ENCODE measurements at regions not wholly inside any gene's neighbourhood (a gene's known extent, or its start where the extent isn't known, plus 50 kb on each side); places are given as distances from the start of the nearest gene placed in this dataset.

GRCh38 chr21:41674402-41674801 is 92.5 kb downstream of the RIPK4 start:
- no peaks in the 10 kb centered on the region for H3K27me3 Mint-ChIP-seq (ENCODE audit: unreplicated experiment)
- H3K4me3 Mint-ChIP-seq (ENCODE audit: unreplicated experiment), result no peak overlapping the region
- TF ChIP-seq CTCF (IDR thresholded peaks at IDR 0.05), result no peak
- no peak for DNase-seq (ENCODE audit: extremely low spot score, unreplicated experiment)
- H3K36me3 Mint-ChIP-seq (ENCODE audit: unreplicated experiment), result no peaks in the 10 kb centered on the region
- H3K4me1 Mint-ChIP-seq (ENCODE audit: unreplicated experiment), result peaks cover 26% of the 10 kb centered on the region
- no peak overlapping the region for H3K27ac Mint-ChIP-seq (ENCODE audit: unreplicated experiment)
- no peaks in the 10 kb centered on the region for H3K9me3 Mint-ChIP-seq (ENCODE audit: unreplicated experiment)

GRCh38 chr21:41673596-41674335 is 93.1 kb downstream of the RIPK4 start:
- Mint-ChIP-seq H3K27ac (ENCODE audit: unreplicated experiment) (no peak overlapping the region), H3K9me3 (ENCODE audit: unreplicated experiment) (no peaks in the 10 kb centered on the region), H3K27me3 (ENCODE audit: unreplicated experiment) (no peaks in the 10 kb centered on the region), H3K4me1 (ENCODE audit: unreplicated experiment) (peaks cover 20% of the 10 kb centered on the region), H3K4me3 (ENCODE audit: unreplicated experiment) (no peak overlapping the region), H3K36me3 (ENCODE audit: unreplicated experiment) (no peaks in the 10 kb centered on the region)
- TF ChIP-seq CTCF (IDR thresholded peaks at IDR 0.05), result no peak
- no peak for DNase-seq (ENCODE audit: extremely low spot score, unreplicated experiment)

GRCh38 chr21:41673071-41673470 is 93.8 kb downstream of the RIPK4 start:
- Mint-ChIP-seq H3K4me3 (ENCODE audit: unreplicated experiment) (no peak overlapping the region), H3K9me3 (ENCODE audit: unreplicated experiment) (no peaks in the 10 kb centered on the region), H3K27me3 (ENCODE audit: unreplicated experiment) (no peaks in the 10 kb centered on the region), H3K27ac (ENCODE audit: unreplicated experiment) (no peak overlapping the region), H3K36me3 (ENCODE audit: unreplicated experiment) (no peaks in the 10 kb centered on the region), H3K4me1 (ENCODE audit: unreplicated experiment) (peaks cover 14% of the 10 kb centered on the region)
- no peak for DNase-seq (ENCODE audit: extremely low spot score, unreplicated experiment)
- TF ChIP-seq CTCF (IDR thresholded peaks at IDR 0.05), result no peak

GRCh38 chr21:41672543-41672915 is 94.3 kb downstream of the RIPK4 start:
- no peak for TF ChIP-seq CTCF (IDR thresholded peaks at IDR 0.05)
- no peak for DNase-seq (ENCODE audit: extremely low spot score, unreplicated experiment)
- no peak overlapping the region for H3K27ac Mint-ChIP-seq (ENCODE audit: unreplicated experiment)
- H3K4me1 Mint-ChIP-seq (ENCODE audit: unreplicated experiment), result peaks cover 9% of the 10 kb centered on the region
- no peaks in the 10 kb centered on the region for H3K36me3 Mint-ChIP-seq (ENCODE audit: unreplicated experiment)
- H3K4me3 Mint-ChIP-seq (ENCODE audit: unreplicated experiment), result no peak overlapping the region
- no peaks in the 10 kb centered on the region for H3K27me3 Mint-ChIP-seq (ENCODE audit: unreplicated experiment)
- no peaks in the 10 kb centered on the region for H3K9me3 Mint-ChIP-seq (ENCODE audit: unreplicated experiment)

GRCh38 chr21:41671859-41672542 is 94.9 kb downstream of the RIPK4 start:
- Mint-ChIP-seq H3K9me3 (ENCODE audit: unreplicated experiment) (no peaks in the 10 kb centered on the region), H3K4me3 (ENCODE audit: unreplicated experiment) (no peak overlapping the region), H3K27ac (ENCODE audit: unreplicated experiment) (no peak overlapping the region)

More at GRCh38 chr21:41671859-41672542, 94.9 kb downstream of the RIPK4 start:
- TF ChIP-seq CTCF (IDR thresholded peaks at IDR 0.05), result no peak
- H3K27me3 Mint-ChIP-seq (ENCODE audit: unreplicated experiment), result no peaks in the 10 kb centered on the region
- DNase-seq (ENCODE audit: extremely low spot score, unreplicated experiment), result no peak
- no peaks in the 10 kb centered on the region for H3K36me3 Mint-ChIP-seq (ENCODE audit: unreplicated experiment)
- H3K4me1 Mint-ChIP-seq (ENCODE audit: unreplicated experiment), result peaks cover 7% of the 10 kb centered on the region

All from osteocyte (in vitro differentiated cells).